SKM-1 (cell line): ENCODE measurements at regions not wholly inside any gene's neighbourhood (a gene's known extent, or its start where the extent isn't known, plus 50 kb on each side); places are given as distances from the start of the nearest gene placed in this dataset.

Experiments
- DNase-seq: peaks from one replicate; lab custom pipeline; 2025; ENCODE audit not compliant: unreplicated experiment; lab: John Stamatoyannopoulos, UW

GRCh38 chr12:58764100-58764953 lies 156.0 kb downstream of the LRIG3 start:
- no peak for DNase-seq

DNA sequence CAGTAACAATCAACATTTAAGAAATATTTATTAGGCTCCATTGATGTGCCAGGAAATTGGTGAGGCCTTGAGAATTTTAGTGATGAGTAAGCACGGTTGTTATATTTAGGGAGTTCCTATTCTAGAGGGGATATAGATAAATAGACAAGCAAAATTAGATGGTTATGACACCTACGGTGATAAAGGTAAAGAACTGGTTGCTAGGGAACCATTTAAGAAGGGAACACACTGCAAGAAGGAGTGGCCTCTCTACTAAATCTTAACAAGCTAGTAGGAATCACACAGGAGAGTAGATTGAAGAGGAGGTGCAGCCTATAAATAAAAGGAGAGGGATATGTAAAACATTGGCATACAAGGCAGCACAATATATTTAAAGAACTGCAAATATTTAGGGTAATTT lies 155.2 kb downstream of the LRIG3 start:
- DNase-seq: no peak

GRCh38 chr12:58765653-58766512 lies 154.4 kb downstream of the LRIG3 start:
- no peak for DNase-seq

- DNase-seq: no peak
Measured at GRCh38 chr12:58766513-58766870, 153.8 kb downstream of the LRIG3 start.

DNA sequence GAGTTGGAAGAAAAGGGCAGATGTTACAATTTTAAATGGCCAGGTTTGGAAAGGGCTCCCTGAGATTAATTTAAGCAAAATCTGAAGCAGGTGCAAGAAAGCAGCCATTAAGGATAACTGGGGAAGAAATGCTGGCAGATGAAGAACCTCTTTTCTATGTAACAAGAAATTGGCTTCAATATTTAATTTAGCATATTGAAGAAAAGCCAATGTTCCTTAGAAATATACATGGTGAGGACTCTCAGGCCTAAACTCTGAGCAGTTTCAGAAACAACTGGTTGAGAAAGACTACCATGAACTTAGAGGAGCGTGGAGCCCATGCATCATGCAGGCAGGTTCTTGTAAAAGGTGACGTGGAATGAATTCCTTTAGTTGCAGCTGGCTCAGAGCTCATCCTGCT lies 152.8 kb downstream of the LRIG3 start:
- no peak for DNase-seq

DNA sequence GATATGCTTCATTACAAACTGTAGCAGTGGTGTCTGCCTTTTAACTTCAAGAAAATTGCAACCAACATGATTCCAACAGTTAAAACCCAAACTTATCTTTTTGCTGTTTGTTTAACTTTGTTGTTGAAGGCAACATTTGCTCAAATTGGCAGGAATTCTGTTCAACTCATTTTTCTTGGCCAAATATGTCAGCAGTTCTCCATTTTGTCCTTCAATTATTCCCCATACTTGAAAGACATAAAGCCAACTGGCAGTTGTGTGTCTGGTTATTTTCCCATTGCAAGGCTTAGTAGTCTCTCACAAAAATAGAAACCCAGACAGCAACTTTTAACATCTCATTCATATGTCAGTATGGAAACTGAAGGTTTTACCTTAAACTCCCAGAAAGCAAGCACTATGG lies 146.3 kb downstream of the LRIG3 start:
- no peak for DNase-seq

DNA sequence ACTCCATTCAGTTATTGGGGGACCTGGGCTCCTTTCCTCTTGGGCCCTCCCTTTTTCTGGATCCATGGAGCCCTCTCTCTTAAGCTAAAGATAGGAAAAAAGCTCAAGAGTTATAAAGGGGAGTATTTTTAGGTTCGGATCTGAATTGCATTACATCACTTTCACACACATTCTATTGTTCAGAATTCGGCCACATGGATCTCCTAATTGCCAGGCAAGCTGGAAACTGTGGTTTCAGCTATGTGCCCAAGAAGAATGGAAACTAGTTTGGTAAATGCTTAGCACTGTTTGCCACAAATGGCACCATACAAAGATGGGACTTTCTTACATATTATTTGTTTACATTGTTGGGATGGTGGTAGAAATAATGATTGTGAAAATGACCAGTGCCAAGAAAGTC lies 145.6 kb downstream of the LRIG3 start:
- no peak for DNase-seq

- DNase-seq: no peak
Measured at GRCh38 chr12:58775396-58775795, 144.9 kb downstream of the LRIG3 start.

DNA sequence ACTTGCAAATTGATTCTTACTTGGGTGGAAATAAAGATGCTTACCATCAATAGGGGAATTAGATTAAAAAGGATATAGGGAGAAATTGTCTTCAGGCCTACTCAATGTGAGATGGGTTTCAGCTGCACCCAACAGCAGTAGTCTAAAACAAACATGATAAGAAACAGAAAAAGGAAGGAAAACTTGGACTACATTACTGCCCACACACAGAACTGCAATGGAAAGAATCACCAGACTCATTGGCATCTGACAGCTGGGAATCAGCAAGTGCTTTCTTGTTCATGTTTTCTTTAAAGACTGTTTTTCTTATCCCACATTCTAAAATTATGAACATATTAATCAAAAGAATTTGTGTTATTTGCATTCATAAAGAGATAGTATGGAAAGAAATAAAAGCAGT lies 144.2 kb downstream of the LRIG3 start:
- DNase-seq: no peak

- DNase-seq: no peak
Measured at GRCh38 chr12:58777815-58778214, 142.5 kb downstream of the LRIG3 start.

GRCh38 chr12:58781609-58782008 lies 138.7 kb downstream of the LRIG3 start:
- no peak for DNase-seq

DNA sequence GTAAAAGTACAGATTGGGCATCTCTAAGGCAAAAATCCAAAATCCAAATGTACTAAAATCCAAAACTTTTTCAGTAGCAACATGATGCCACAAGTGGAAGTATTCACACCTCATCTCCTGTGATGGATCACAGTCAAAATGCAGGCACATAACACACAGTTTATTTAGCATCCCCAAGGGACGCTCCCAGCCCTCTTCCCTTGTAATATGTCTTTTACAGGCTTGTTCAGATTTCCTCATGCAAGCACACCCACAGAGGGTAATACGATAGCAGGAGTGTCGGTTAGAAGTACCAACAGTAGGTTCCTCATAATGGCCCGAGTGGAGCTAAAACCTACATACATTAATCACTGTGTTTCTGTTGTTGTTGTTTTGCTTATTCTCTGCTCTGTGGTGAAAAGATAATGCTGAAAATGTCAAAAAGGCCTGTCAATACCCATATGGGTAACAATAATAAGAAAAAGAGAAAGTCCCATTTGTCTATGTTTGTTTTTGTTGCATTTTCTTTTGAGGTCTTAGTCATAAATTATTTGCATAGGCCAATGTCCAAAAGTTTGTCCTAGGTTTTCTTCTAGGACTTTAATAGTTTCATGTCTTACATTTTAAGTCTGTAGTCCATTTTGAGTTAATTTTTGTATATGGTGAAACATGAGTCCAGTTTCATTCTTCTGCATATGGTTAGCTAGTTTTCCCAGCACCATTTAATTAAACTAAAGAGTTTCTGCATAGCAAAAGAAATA lies 133.1 kb downstream of the LRIG3 start:
- no peak for DNase-seq

DNA sequence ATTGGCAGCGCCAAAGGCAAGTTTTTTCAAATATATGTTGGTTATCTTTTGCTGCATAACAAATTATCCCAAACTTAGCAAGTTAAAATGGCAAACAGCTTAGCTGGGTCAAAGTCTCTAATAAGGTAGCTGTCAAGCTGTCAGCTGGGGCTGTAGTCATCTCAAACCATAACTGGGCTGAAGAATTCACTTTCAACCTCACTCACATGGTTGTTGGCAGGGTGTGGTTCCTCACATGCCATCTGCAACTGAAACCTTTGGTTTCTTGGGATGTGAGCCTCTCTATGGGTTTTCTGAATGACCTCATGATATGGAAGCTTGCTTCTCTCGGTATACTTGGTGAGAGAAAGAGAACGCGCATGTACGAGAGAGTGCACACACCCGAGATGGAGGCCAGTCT lies 125.4 kb downstream of the LRIG3 start:
- no peak for DNase-seq

GRCh38 chr12:58795825-58796224 lies 124.5 kb downstream of the LRIG3 start:
- no peak for DNase-seq

DNA sequence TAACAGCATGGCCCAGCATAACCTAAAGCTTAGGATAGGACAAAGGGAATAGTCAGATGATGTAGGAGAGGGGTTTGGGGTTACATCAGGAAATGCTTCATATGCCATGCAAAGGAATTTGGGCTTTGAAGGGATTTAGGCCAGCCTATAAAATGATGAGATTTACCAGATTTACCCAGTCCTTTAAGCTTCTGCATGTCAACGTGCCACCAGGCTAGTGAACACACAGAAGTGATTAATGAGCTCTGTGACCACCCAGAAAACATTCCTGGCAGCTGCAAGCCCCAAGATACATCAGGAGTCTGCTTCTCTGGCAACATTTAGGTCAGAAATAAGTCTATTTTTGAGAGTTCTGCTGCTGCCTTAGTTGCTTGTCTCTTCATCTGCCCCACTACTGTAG lies 118.3 kb downstream of the LRIG3 start:
- no peak for DNase-seq

DNA sequence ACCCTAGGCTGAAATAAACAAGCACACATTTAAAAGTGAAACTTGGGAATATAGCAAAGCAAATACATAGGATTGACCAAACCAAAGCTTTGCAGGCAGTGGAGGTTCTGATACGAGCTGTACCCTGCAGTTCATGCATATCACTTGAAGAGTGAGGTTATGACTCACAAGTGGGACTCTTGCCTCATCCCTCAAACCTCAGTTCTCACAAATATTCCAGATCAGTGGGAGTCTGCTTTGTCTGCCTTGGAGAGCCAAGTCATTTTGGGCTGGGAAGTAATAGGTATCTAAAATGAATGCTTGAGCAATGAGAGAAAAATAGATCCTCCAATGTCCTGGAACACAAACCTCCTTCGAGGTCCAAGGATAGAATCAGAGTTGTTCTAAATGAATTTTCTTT lies 116.4 kb downstream of the LRIG3 start:
- no peak for DNase-seq

DNA sequence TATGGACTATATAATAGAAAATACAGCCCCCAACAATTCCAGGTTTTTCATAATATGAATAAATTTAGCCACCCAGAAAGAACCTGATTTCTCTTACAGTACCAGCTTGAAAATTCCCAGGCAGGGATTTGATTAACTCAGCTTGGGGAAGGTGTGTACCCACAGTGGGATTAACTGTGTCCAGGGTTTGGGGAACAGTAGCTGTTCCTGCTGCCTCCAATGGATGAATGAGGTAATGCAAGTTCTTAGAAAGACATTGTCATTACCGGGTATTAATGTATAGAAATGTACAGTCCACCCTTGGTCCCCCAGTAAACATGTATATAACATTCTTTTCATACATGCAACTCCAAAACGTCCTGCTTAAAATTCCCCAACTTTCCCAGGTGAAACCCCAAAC lies 115.6 kb downstream of the LRIG3 start:
- DNase-seq: no peak

- no peak for DNase-seq
Measured at GRCh38 chr12:58809064-58809607, 111.2 kb downstream of the LRIG3 start.

- peak; percentile 5 for DNase-seq
Measured at GRCh38 chr12:58811346-58811745, 109.0 kb downstream of the LRIG3 start.

- DNase-seq: no peak
Measured at GRCh38 chr12:58812214-58812613, 108.1 kb downstream of the LRIG3 start.

- no peak for DNase-seq
Measured at GRCh38 chr12:58814036-58814435, 106.3 kb downstream of the LRIG3 start.
